Mesenchymal stem cell (in vitro differentiated cells and primary cell): ENCODE measurements at regions not wholly inside any gene's neighbourhood (a gene's known extent, or its start where the extent isn't known, plus 50 kb on each side); places are given as distances from the start of the nearest gene placed in this dataset.
A peak's percentile ranks its signal among the peaks of the same experiment; 100 is the strongest.
"Not testable (repeated sequence)": the region's sequence is repeated elsewhere in the genome, so short reads cannot be mapped to it uniquely, and the experiment has no call there.

Source experiments
- DNase-seq: peaks from one replicate; pipeline ENCODE4 v3.0.0-alpha.2; 2013
- H2AFZ ChIP-seq: one replicate; pipeline ENCODE4 v1.6.1; 2013; ENCODE audit warnings: low read depth, mild to moderate bottlenecking, control low read depth, inconsistent platforms, low read length, moderate library complexity
- H2AK5ac ChIP-seq: 2 replicates; pipeline ENCODE4 v1.6.1; 2013; ENCODE audit warnings: low read length, moderate library complexity, mild to moderate bottlenecking, inconsistent platforms; ENCODE audit not compliant: severe bottlenecking
- H2BK120ac ChIP-seq: one replicate; pipeline ENCODE4 v1.6.1; 2013; ENCODE audit warnings: low read depth, mild to moderate bottlenecking, inconsistent platforms, low read length, moderate library complexity
- H2BK12ac ChIP-seq, 2 experiments: one replicate each; pipeline ENCODE4 v1.6.1; 2013; ENCODE audit warnings: inconsistent platforms in 2 of 2, low read length in 2 of 2, mild to moderate bottlenecking in 2 of 2, moderate library complexity in 2 of 2, control low read depth in 1 of 2
- H2BK15ac ChIP-seq: one replicate; pipeline ENCODE4 v1.6.1; 2013; ENCODE audit warnings: mild to moderate bottlenecking, low read depth, inconsistent platforms; ENCODE audit not compliant: poor library complexity, severe bottlenecking
- H2BK5ac ChIP-seq: 2 replicates; pipeline ENCODE4 v1.6.1; 2013; ENCODE audit warnings: low read depth, mild to moderate bottlenecking, low read length, control low read depth, inconsistent platforms; ENCODE audit not compliant: poor library complexity, severe bottlenecking
- H3K14ac ChIP-seq, 2 experiments: one replicate each; pipeline ENCODE4 v1.6.1; 2013; ENCODE audit warnings: inconsistent platforms in 2 of 2, low read length in 2 of 2, control low read depth in 1 of 2, mild to moderate bottlenecking in 1 of 2, moderate library complexity in 1 of 2
- H3K18ac ChIP-seq, 2 experiments: one replicate each; pipeline ENCODE4 v1.6.1; 2013; ENCODE audit warnings: inconsistent platforms in 2 of 2, low read length in 2 of 2, control low read depth in 1 of 2, low read depth in 1 of 2, mild to moderate bottlenecking in 1 of 2
- H3K23ac ChIP-seq, 2 experiments: one replicate each; pipeline ENCODE4 v1.6.1; 2013; ENCODE audit warnings: inconsistent platforms in 2 of 2, low read length in 2 of 2, mild to moderate bottlenecking in 2 of 2, moderate library complexity in 2 of 2, control low read depth in 1 of 2
- H3K27ac ChIP-seq: 2 replicates; pipeline ENCODE4 v1.5.1; 2013; ENCODE audit warnings: mild to moderate bottlenecking, moderate library complexity, low read length, control low read depth, inconsistent platforms; ENCODE audit not compliant: poor library complexity, severe bottlenecking
- H3K27me3 ChIP-seq, 2 experiments: 2 replicates each; pipeline versions ENCODE4 v1.6.1 to v1.7.0; 2013; ENCODE audit warnings: low read length in 2 of 2, mild to moderate bottlenecking in 2 of 2, moderate library complexity in 2 of 2, control low read depth in 1 of 2, inconsistent platforms in 1 of 2; ENCODE audit not compliant: control insufficient read depth in 1 of 2, insufficient read depth in 1 of 2
- H3K36me3 ChIP-seq, 2 experiments: 2 replicates each; pipeline versions ENCODE4 v1.6.1 to v1.7.0; 2013; ENCODE audit warnings: low read length in 2 of 2, control low read depth in 1 of 2, inconsistent platforms in 1 of 2, low read depth in 1 of 2, mild to moderate bottlenecking in 1 of 2; ENCODE audit not compliant: insufficient read depth in 2 of 2, control insufficient read depth in 1 of 2
- H3K4ac ChIP-seq, 2 experiments: one replicate each; pipeline ENCODE4 v1.6.1; 2013; ENCODE audit warnings: inconsistent platforms in 2 of 2, low read length in 2 of 2, mild to moderate bottlenecking in 2 of 2, moderate library complexity in 2 of 2, control low read depth in 1 of 2, low read depth in 1 of 2
- H3K4me1 ChIP-seq: 2 replicates; pipeline ENCODE4 v1.6.1; 2013; ENCODE audit warnings: low read depth, low read length, control low read depth; ENCODE audit not compliant: control insufficient read depth, insufficient read depth
- H3K4me2 ChIP-seq: 2 replicates; pipeline ENCODE4 v1.6.1; 2013; ENCODE audit warnings: low read length, mild to moderate bottlenecking, inconsistent platforms; ENCODE audit not compliant: poor library complexity, severe bottlenecking
- H3K4me3 ChIP-seq, 2 experiments: 2 replicates each; pipeline versions ENCODE4 v1.5.1 to v1.7.0; 2013; ENCODE audit warnings: low read length in 2 of 2, mild to moderate bottlenecking in 2 of 2, control low read depth in 1 of 2, low read depth in 1 of 2; ENCODE audit not compliant: insufficient read depth in 1 of 2
- H3K79me1 ChIP-seq: replicated peaks from 2 replicates; pipeline ENCODE4 v1.6.1; 2013; ENCODE audit warnings: mild to moderate bottlenecking, control low read depth, low read length, inconsistent platforms; ENCODE audit not compliant: poor library complexity, severe bottlenecking
- H3K9ac ChIP-seq: 2 replicates; pipeline ENCODE4 v1.7.0; 2013; ENCODE audit warnings: mild to moderate bottlenecking, low read length, moderate library complexity
- H3K9me3 ChIP-seq: 2 replicates; pipeline ENCODE4 v1.7.0; 2013; ENCODE audit warnings: mild to moderate bottlenecking, low read length; ENCODE audit not compliant: control insufficient read depth
- H4K8ac ChIP-seq: one replicate; pipeline ENCODE4 v1.6.1; 2013; ENCODE audit warnings: inconsistent platforms, mild to moderate bottlenecking, low read length, moderate library complexity
- H4K91ac ChIP-seq: one replicate; pipeline ENCODE4 v1.6.1; 2013; ENCODE audit warnings: mild to moderate bottlenecking, low read length, inconsistent platforms
- WGBS: methylation state at CpG from one replicate; pipeline ENCODE4 v1.1.7; 2013; ENCODE audit warnings: mixed read lengths; 5-methylcytosine and 5-hydroxymethylcytosine counted together

DNA sequence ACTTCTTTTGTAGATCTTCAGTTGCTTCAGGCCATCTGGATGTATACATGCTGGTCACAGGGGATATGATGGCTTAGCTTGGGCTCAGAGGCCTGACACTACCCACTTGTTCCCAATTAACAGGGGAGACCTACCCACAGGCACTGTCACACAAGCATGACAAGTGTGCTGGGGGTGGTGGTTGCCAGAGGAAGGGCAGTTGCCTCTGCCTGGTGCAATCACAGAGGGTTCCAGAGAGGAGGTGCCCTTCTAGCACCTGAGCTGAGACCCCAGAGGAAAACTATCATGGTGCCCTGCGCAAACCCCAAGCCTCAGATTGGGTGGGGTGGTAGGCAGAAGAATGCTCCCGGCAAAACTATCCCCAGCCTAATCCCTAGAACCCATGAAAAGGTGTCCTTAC is 65.6 kb upstream of the NANOS1 start:
- no peak overlapping the region for H3K14ac ChIP-seq
- H3K23ac ChIP-seq, result no peak overlapping the region
- no peak overlapping the region for H4K91ac ChIP-seq
- H2AK5ac ChIP-seq, result no peak overlapping the region
- no peak overlapping the region for H4K8ac ChIP-seq
- WGBS, result 60% methylated on average over 1 of the region's 2 CpGs
- no peak overlapping the region for H3K27ac ChIP-seq
- H3K4me1 ChIP-seq, result peaks cover 10% of the 10 kb centered on the region
- H3K9me3 ChIP-seq, result peaks cover 4% of the 10 kb centered on the region
- H3K4me2 ChIP-seq, result no peak overlapping the region
- no peak overlapping the region for H2BK12ac ChIP-seq
- no peak overlapping the region for H2AFZ ChIP-seq
- no peak overlapping the region for H3K9ac ChIP-seq
- no peak overlapping the region for H3K18ac ChIP-seq
- no peaks in the 10 kb centered on the region for H3K79me1 ChIP-seq
- H3K36me3 ChIP-seq, result no peaks in the 10 kb centered on the region
- no peak overlapping the region for H2BK120ac ChIP-seq
- DNase-seq, result no peak
- H3K4me3 ChIP-seq, result no peak overlapping the region
- peaks cover 0 to 5% of the 10 kb centered on the region in 2 experiments for H3K27me3 ChIP-seq
- no peak overlapping the region for H2BK5ac ChIP-seq
- H3K4ac ChIP-seq, result no peak overlapping the region
- H2BK15ac ChIP-seq, result no peak overlapping the region

DNA sequence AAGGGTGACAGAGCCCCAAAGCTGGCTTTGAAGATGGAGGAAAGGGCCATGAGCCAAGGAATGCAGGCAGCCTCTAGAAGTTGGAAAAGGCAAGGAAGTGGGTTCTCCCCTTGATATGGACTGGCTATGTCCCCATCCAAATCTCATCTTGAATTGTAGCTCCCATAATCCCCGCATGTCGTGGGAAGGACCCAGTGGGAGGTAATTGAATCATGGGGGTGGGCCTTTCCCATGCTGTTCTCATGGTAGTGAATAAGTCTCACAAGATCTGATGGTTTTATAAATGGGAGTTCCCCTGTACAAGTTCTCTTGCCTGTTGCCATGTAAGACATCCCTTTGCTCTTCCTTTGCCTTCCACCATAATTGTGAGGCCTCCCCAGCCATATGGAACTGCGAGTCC is 65.0 kb upstream of the NANOS1 start:
- H3K36me3 ChIP-seq, H3K9me3 ChIP-seq, H3K23ac ChIP-seq, H3K14ac ChIP-seq, H2AFZ ChIP-seq, H2BK15ac ChIP-seq, H2BK5ac ChIP-seq, H3K79me1 ChIP-seq, H3K27me3 ChIP-seq, H2BK12ac ChIP-seq, H3K4me2 ChIP-seq, H3K9ac ChIP-seq, H2BK120ac ChIP-seq, H4K91ac ChIP-seq, H3K18ac ChIP-seq, H3K4ac ChIP-seq, DNase-seq, H3K4me1 ChIP-seq, H2AK5ac ChIP-seq, H3K4me3 ChIP-seq, H3K27ac ChIP-seq, H4K8ac ChIP-seq: not testable (repeated sequence)
- WGBS, result 96% methylated on average over 3 of the region's 3 CpGs

DNA sequence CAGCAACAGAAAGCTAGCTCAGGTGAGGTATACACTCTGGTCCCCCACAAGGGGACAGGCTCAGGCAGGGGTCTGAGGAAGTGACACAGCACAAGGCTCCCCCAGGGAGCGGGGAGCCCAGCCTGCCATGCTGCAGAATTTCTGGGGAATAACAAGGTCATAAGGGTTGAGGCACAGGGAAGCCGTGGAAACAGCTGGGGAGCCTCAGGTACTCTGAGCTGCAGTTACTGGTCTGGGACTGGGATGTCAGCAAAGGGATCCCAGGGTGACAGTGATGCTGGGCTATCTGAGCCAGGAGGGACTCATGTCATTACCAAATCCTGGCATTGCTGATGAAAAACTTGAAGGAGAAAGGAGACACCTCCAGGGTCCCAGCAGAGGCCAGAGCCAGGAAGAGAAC is 64.4 kb upstream of the NANOS1 start:
- DNase-seq, result no peak
- H4K8ac ChIP-seq, result no peak overlapping the region
- H3K9me3 ChIP-seq, result peaks cover 4% of the 10 kb centered on the region
- no peak overlapping the region for H3K4me3 ChIP-seq
- H3K4ac ChIP-seq, result no peak overlapping the region
- no peak overlapping the region for H3K18ac ChIP-seq
- H2BK120ac ChIP-seq, result no peak overlapping the region
- no peak overlapping the region for H2AFZ ChIP-seq
- no peak overlapping the region for H3K4me2 ChIP-seq
- H4K91ac ChIP-seq, result no peak overlapping the region
- no peak overlapping the region for H3K14ac ChIP-seq
- no peaks in the 10 kb centered on the region for H3K36me3 ChIP-seq
- no peaks in the 10 kb centered on the region for H3K79me1 ChIP-seq
- no peak overlapping the region for H2BK5ac ChIP-seq
- no peak overlapping the region for H2AK5ac ChIP-seq
- H3K27me3 ChIP-seq, result peaks cover 0 to 5% of the 10 kb centered on the region in 2 experiments
- H3K27ac ChIP-seq, result no peak overlapping the region
- H3K9ac ChIP-seq, result no peak overlapping the region
- H2BK12ac ChIP-seq, result no peak overlapping the region
- H3K4me1 ChIP-seq, result peaks cover 4% of the 10 kb centered on the region
- H3K23ac ChIP-seq, result no peak overlapping the region
- no peak overlapping the region for H2BK15ac ChIP-seq
- WGBS, result 96% methylated on average over 2 of the region's 2 CpGs

DNA sequence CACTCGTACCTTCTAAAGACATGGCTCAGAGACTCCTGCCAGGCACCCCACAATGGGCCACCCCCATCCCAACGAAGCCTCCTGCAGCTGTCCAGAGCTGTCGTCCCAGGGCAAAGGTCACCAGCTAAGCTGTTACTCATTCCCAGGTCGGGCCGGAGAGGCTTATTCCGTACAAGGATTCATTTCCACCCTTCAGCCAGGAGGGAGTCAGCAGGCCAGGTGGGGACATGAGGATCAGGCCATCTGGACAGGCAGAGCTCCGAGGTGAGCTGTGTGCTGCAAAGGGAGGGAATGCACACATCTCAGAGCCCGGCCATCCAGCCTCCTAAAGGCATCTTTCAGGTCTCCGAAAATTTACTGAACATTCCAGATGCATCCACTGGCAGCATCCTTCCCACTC is 63.9 kb upstream of the NANOS1 start:
- Histone ChIP-seq H3K27me3 (peaks cover 0 to 7% of the 10 kb centered on the region in 2 experiments), H2AFZ (no peak overlapping the region), H2BK120ac (no peak overlapping the region), H3K14ac (peak overlapping the region in 1 of 2 experiments; percentile 87), H3K36me3 (no peaks in the 10 kb centered on the region), H3K4me3 (no peak overlapping the region), H3K18ac (no peak overlapping the region), H2AK5ac (no peak overlapping the region), H3K27ac (no peak overlapping the region), H3K9me3 (peaks cover 4% of the 10 kb centered on the region), H3K4me1 (peaks cover 4% of the 10 kb centered on the region), H2BK12ac (no peak overlapping the region), H2BK5ac (no peak overlapping the region), H3K4ac (no peak overlapping the region), H4K91ac (no peak overlapping the region), H3K23ac (no peak overlapping the region), H4K8ac (no peak overlapping the region), H2BK15ac (no peak overlapping the region), H3K9ac (no peak overlapping the region), H3K4me2 (no peak overlapping the region), H3K79me1 (no peaks in the 10 kb centered on the region)
- WGBS, result 50% methylated on average over 9 of the region's 9 CpGs
- DNase-seq, result peak; percentile 5
